Activated naive CD8-positive, alpha-beta T cell treated with anti-CD3 and anti-CD28 coated beads, Interleukin-2, amount 50 U/mL, for 24 hours (primary cell): ENCODE measurements at regions not wholly inside any gene's neighbourhood (a gene's known extent, or its start where the extent isn't known, plus 50 kb on each side); places are given as distances from the start of the nearest gene placed in this dataset.
"Not testable (repeated sequence)": the region's sequence is repeated elsewhere in the genome, so short reads cannot be mapped to it uniquely, and the experiment has no call there.

Experiments used
- ATAC-seq: fragments of 150-1000 bp; cut with Tn5 transposase; one replicate; pipeline ENCODE4 v1.10.0; 2021
- DNase-seq: peaks from one replicate; pipeline ENCODE4 v3.0.0; 2021
- H3K27ac Mint-ChIP-seq: one replicate; pipeline ENCODE4 v1.8.0; 2021; ENCODE audit warnings: mild to moderate bottlenecking, mixed read lengths
- H3K27me3 Mint-ChIP-seq: one replicate; pipeline ENCODE4 v1.8.0; 2021; ENCODE audit warnings: mixed read lengths
- H3K36me3 Mint-ChIP-seq: one replicate; pipeline ENCODE4 v1.8.0; 2021; ENCODE audit warnings: low read depth, mixed read lengths
- H3K4me1 Mint-ChIP-seq: one replicate; pipeline ENCODE4 v1.8.0; 2021; ENCODE audit warnings: mixed read lengths
- H3K4me3 Mint-ChIP-seq: one replicate; pipeline ENCODE4 v1.8.0; 2021; ENCODE audit warnings: mild to moderate bottlenecking, moderate library complexity, mixed read lengths
- H3K9me3 Mint-ChIP-seq: one replicate; pipeline ENCODE4 v1.8.0; 2021; ENCODE audit warnings: mixed read lengths

GRCh38 chr20:1800777-1801176, 94.4 kb upstream of the SIRPA start:
- ATAC-seq (no peak), DNase-seq (no peak)
- no peak overlapping the region for H3K4me3 Mint-ChIP-seq
- H3K27me3 Mint-ChIP-seq, result peaks cover 49% of the 10 kb centered on the region
- peaks cover 13% of the 10 kb centered on the region for H3K4me1 Mint-ChIP-seq
- H3K36me3 Mint-ChIP-seq, result no peaks in the 10 kb centered on the region
- no peak overlapping the region for H3K27ac Mint-ChIP-seq
- H3K9me3 Mint-ChIP-seq, result no peaks in the 10 kb centered on the region

- no peak overlapping the region for H3K4me3 Mint-ChIP-seq
- no peak for ATAC-seq
- no peaks in the 10 kb centered on the region for H3K36me3 Mint-ChIP-seq
- DNase-seq, result no peak
- no peak overlapping the region for H3K27ac Mint-ChIP-seq
- peaks cover 13% of the 10 kb centered on the region for H3K4me1 Mint-ChIP-seq
- peaks cover 46% of the 10 kb centered on the region for H3K27me3 Mint-ChIP-seq
- H3K9me3 Mint-ChIP-seq, result no peaks in the 10 kb centered on the region
These were observed 95.0 kb upstream of the SIRPA start for GRCh38 chr20:1800180-1800579.

GRCh38 chr20:1799746-1800145, 95.5 kb upstream of the SIRPA start:
- H3K27ac Mint-ChIP-seq, DNase-seq: not testable (repeated sequence)
- peaks cover 46% of the 10 kb centered on the region for H3K27me3 Mint-ChIP-seq

GRCh38 chr20:1798982-1799381, 96.2 kb upstream of the SIRPA start:
- no peak overlapping the region for H3K27ac Mint-ChIP-seq
- H3K9me3 Mint-ChIP-seq, result no peaks in the 10 kb centered on the region
- no peaks in the 10 kb centered on the region for H3K36me3 Mint-ChIP-seq
- ATAC-seq (no peak), DNase-seq (no peak)
- H3K27me3 Mint-ChIP-seq, result peaks cover 41% of the 10 kb centered on the region
- H3K4me1 Mint-ChIP-seq, result peaks cover 12% of the 10 kb centered on the region
- no peak overlapping the region for H3K4me3 Mint-ChIP-seq

More at GRCh38 chr20:1799746-1800145, 95.5 kb upstream of the SIRPA start:
- not testable (repeated sequence) for H3K4me3 Mint-ChIP-seq, ATAC-seq, H3K36me3 Mint-ChIP-seq, H3K9me3 Mint-ChIP-seq
- H3K4me1 Mint-ChIP-seq, result peaks cover 13% of the 10 kb centered on the region

GRCh38 chr20:1793821-1794220, 101.4 kb upstream of the SIRPA start:
- Mint-ChIP-seq H3K4me3 (no peak overlapping the region), H3K9me3 (no peaks in the 10 kb centered on the region), H3K27me3 (peaks cover 21% of the 10 kb centered on the region), H3K4me1 (no peaks in the 10 kb centered on the region), H3K27ac (no peak overlapping the region), H3K36me3 (no peaks in the 10 kb centered on the region)
- DNase-seq (no peak), ATAC-seq (no peak)

GRCh38 chr20:1792274-1792673, 102.9 kb upstream of the SIRPA start:
- Mint-ChIP-seq H3K27me3 (peaks cover 29% of the 10 kb centered on the region), H3K27ac (no peak overlapping the region)
- ATAC-seq, result no peak

GRCh38 chr20:1790386-1790785, 104.8 kb upstream of the SIRPA start:
- no peak for ATAC-seq
- H3K4me1 Mint-ChIP-seq, result no peaks in the 10 kb centered on the region
- peaks cover 37% of the 10 kb centered on the region for H3K27me3 Mint-ChIP-seq

More at GRCh38 chr20:1792274-1792673, 102.9 kb upstream of the SIRPA start:
- Mint-ChIP-seq H3K36me3 (no peaks in the 10 kb centered on the region), H3K4me1 (no peaks in the 10 kb centered on the region), H3K9me3 (no peaks in the 10 kb centered on the region), H3K4me3 (no peak overlapping the region)
- DNase-seq, result no peak

GRCh38 chr20:1788044-1788443, 107.2 kb upstream of the SIRPA start:
- Mint-ChIP-seq H3K4me1 (no peaks in the 10 kb centered on the region), H3K4me3 (no peak overlapping the region), H3K36me3 (no peaks in the 10 kb centered on the region), H3K9me3 (no peaks in the 10 kb centered on the region), H3K27me3 (peaks cover 37% of the 10 kb centered on the region), H3K27ac (no peak overlapping the region)
- DNase-seq, result no peak
- no peak for ATAC-seq

More at GRCh38 chr20:1790386-1790785, 104.8 kb upstream of the SIRPA start:
- no peak for DNase-seq
- Mint-ChIP-seq H3K36me3 (no peaks in the 10 kb centered on the region), H3K9me3 (no peaks in the 10 kb centered on the region), H3K27ac (no peak overlapping the region), H3K4me3 (no peak overlapping the region)

- Mint-ChIP-seq H3K4me3 (no peak overlapping the region), H3K27ac (no peak overlapping the region), H3K36me3 (no peaks in the 10 kb centered on the region), H3K9me3 (no peaks in the 10 kb centered on the region), H3K27me3 (peaks cover 35% of the 10 kb centered on the region), H3K4me1 (no peaks in the 10 kb centered on the region)
- DNase-seq (no peak), ATAC-seq (no peak)
These were observed 108.7 kb upstream of the SIRPA start for GRCh38 chr20:1786486-1786885.

- ATAC-seq, result no peak
- Mint-ChIP-seq H3K4me3 (no peak overlapping the region), H3K36me3 (no peaks in the 10 kb centered on the region), H3K27me3 (peaks cover 39% of the 10 kb centered on the region), H3K9me3 (no peaks in the 10 kb centered on the region), H3K27ac (no peak overlapping the region), H3K4me1 (no peaks in the 10 kb centered on the region)
- no peak for DNase-seq
These were observed 110.6 kb upstream of the SIRPA start for GRCh38 chr20:1784586-1784985.

- DNase-seq (no peak), ATAC-seq (no peak)
- no peak overlapping the region for H3K4me3 Mint-ChIP-seq
- peaks cover 36% of the 10 kb centered on the region for H3K27me3 Mint-ChIP-seq
- no peaks in the 10 kb centered on the region for H3K4me1 Mint-ChIP-seq
- H3K9me3 Mint-ChIP-seq, result no peaks in the 10 kb centered on the region
- H3K36me3 Mint-ChIP-seq, result no peaks in the 10 kb centered on the region
- H3K27ac Mint-ChIP-seq, result no peak overlapping the region
These were observed 112.0 kb upstream of the SIRPA start for GRCh38 chr20:1783245-1783644.

GRCh38 chr20:1782181-1782580, 113.0 kb upstream of the SIRPA start:
- no peak for DNase-seq
- no peak overlapping the region for H3K4me3 Mint-ChIP-seq
- no peak overlapping the region for H3K27ac Mint-ChIP-seq
- H3K4me1 Mint-ChIP-seq, result peaks cover 5% of the 10 kb centered on the region
- no peak for ATAC-seq
- H3K36me3 Mint-ChIP-seq, result no peaks in the 10 kb centered on the region
- H3K9me3 Mint-ChIP-seq, result no peaks in the 10 kb centered on the region
- H3K27me3 Mint-ChIP-seq, result peaks cover 32% of the 10 kb centered on the region

GRCh38 chr20:1779567-1779966, 115.6 kb upstream of the SIRPA start:
- Mint-ChIP-seq H3K9me3 (no peaks in the 10 kb centered on the region), H3K4me1 (peaks cover 16% of the 10 kb centered on the region), H3K36me3 (no peaks in the 10 kb centered on the region), H3K4me3 (no peak overlapping the region), H3K27ac (no peak overlapping the region), H3K27me3 (peaks cover 14% of the 10 kb centered on the region)
- ATAC-seq (no peak), DNase-seq (no peak)

GRCh38 chr20:1778338-1778737, 116.9 kb upstream of the SIRPA start:
- no peak overlapping the region for H3K4me3 Mint-ChIP-seq
- no peak overlapping the region for H3K27ac Mint-ChIP-seq
- no peak for ATAC-seq
- no peak for DNase-seq
- peaks cover 11% of the 10 kb centered on the region for H3K27me3 Mint-ChIP-seq
- H3K4me1 Mint-ChIP-seq, result peaks cover 16% of the 10 kb centered on the region
- H3K9me3 Mint-ChIP-seq, result no peaks in the 10 kb centered on the region
- no peaks in the 10 kb centered on the region for H3K36me3 Mint-ChIP-seq

- Mint-ChIP-seq H3K27ac (no peak overlapping the region), H3K36me3 (no peaks in the 10 kb centered on the region), H3K4me1 (peaks cover 16% of the 10 kb centered on the region), H3K9me3 (no peaks in the 10 kb centered on the region), H3K4me3 (peak overlapping the region; percentile 81), H3K27me3 (peaks cover 10% of the 10 kb centered on the region)
- DNase-seq (no peak), ATAC-seq (no peak)
These were observed 117.8 kb upstream of the SIRPA start for GRCh38 chr20:1777476-1777820.
